NOMO-1 treated with DMSO at 0.1 percent for 48 hours (cell line): ENCODE measurements at regions not wholly inside any gene's neighbourhood (a gene's known extent, or its start where the extent isn't known, plus 50 kb on each side); places are given as distances from the start of the nearest gene placed in this dataset.

Experiments used
- DNase-seq: peaks from one replicate; lab custom pipeline; 2025; ENCODE audit not compliant: unreplicated experiment; lab: John Stamatoyannopoulos, UW

- no peak for DNase-seq
These were observed 99.8 kb upstream of the ROPN1 start for GRCh38 chr3:124091716-124092115.

GRCh38 chr3:124092811-124093210 lies 100.9 kb upstream of the ROPN1 start:
- no peak for DNase-seq

GRCh38 chr3:124094496-124094895 lies 102.6 kb upstream of the ROPN1 start:
- DNase-seq = no peak

DNA sequence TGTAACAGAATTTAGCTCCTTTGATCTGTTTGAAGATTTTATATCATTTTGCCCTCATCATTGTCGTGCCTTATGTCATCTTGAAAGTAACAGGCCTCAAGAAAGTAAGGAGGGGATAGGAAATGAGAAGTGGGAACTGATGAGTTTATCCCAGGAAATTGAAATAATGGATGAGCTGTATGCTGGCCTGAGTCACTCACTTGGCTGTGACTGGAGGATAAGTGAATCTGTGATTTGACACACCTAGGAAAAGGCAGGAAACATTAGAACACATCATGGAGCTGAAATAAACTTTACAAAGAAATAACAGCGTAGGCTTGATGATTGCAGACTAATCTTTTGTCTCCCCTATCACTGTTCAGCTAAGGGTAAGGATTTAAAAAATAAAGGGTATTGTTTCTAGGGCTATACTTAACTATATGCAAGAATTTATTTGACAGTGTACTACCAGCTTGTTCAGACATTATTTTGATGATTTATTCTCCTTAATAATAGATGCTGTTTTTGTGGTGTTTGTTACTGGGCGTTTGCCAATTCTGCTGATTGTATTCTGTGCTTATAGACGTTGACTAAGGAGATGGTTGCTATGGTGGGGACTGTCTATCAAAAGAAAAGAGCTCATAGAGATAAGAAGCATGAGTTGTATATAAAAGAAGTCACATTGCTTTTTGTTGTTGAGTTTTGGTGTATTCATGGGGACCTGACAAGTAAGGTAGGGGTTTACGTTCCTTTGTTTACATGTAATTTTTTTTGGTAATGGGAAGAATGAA lies 105.6 kb upstream of the ROPN1 start:
- DNase-seq = no peak

- no peak for DNase-seq
These were observed 109.7 kb upstream of the ROPN1 start for GRCh38 chr3:124101643-124102042.

DNA sequence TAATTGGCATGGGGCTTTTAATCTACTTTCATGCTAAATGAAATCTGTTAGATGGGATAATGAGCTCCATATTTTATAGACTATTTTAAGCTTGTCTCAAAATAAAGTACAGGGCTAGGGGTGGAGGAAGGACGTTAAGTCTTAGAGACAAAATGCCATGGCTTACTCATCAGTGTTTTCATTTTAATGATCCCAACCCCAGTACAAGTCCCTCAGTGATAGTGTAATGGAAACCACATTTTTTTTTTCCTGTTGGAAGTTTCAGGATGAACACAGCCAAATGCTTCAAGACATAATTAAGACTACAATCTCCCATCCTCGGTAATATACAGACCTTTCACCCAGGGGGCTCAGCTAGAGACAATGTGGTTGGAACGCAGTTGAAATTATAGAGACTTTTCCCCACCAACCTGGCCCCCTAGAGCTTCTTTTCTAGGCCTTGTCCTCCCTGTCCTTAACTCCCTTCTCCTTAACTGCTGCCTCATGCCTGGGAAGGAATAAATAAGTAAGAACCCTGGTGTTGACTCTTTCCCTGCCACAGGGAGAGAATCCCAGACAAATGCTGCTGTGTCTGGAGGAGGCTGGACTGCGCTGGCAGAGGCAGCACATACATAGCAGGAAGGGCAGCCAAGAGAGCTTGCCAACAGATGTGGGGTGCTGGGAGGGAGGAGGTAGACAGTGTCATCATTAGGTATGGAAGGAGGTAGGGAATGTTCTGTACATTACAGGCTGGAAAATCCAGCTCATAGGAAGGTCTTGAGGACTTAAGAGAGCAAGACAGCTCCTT lies 115.4 kb upstream of the ROPN1 start:
- no peak for DNase-seq

- DNase-seq = no peak
These were observed 116.5 kb upstream of the ROPN1 start for GRCh38 chr3:124108446-124108845.

- DNase-seq = no peak
These were observed 121.6 kb upstream of the ROPN1 start for GRCh38 chr3:124113485-124113884.

GRCh38 chr3:124115279-124115678 lies 123.4 kb upstream of the ROPN1 start:
- peak; percentile 56 for DNase-seq

DNA sequence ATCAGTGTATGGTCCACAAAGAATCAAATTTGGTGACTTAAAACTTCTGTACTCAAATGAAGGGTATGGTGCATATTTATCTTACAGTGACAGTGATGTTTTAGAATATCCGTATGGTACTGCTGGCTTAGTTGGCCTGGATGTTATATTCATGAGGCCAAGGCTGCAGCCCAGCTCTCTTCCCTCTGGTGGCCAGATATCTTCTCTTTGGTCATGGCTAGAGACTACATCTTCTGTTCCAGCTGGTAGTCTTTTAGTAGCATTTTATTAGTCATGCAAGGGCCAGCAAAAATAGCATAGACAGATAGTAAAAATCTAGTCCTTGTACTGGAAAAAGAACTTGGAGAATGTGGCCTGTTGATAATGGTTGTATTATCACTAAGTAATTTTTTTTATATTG lies 124.0 kb upstream of the ROPN1 start:
- no peak for DNase-seq

- no peak for DNase-seq
These were observed 125.0 kb upstream of the ROPN1 start for GRCh38 chr3:124116906-124117305.

DNA sequence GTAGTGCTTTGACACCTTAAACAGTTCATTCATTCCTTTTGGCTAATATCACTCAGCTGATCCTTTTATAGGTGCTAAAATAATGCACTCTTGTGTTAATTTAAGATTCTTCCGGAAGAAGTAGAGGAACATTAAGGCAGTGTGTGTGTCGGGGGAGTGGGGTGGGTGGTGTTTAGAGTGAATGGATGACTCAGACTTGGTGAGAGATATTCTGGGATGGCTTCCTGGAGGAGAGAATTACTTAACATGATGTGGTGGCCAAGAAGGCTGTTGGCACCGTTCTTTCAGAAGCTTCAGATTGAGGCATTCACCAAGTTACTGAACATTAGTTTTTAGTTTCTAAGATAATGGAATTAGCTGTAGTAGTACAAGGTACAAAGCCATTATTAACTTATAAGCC lies 125.6 kb upstream of the ROPN1 start:
- DNase-seq = no peak

DNA sequence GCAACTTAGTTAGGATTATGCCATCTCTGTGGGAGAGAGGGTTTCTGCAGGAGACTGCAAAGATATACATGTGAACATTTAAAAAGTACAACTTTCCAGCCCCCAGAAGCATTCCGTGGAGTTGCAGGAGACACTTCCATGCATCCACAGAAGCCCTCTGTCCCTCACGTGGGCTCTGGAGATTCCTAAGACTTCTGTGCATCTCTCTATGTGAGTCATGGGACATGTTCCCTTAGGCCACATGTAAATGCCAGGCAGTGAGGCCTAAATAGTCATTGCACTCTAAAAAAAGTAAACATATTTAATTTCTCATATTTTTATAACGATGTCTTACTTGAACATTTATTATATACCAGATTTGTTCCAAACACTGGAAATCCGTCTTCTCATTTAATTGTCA lies 126.5 kb upstream of the ROPN1 start:
- DNase-seq = no peak

DNA sequence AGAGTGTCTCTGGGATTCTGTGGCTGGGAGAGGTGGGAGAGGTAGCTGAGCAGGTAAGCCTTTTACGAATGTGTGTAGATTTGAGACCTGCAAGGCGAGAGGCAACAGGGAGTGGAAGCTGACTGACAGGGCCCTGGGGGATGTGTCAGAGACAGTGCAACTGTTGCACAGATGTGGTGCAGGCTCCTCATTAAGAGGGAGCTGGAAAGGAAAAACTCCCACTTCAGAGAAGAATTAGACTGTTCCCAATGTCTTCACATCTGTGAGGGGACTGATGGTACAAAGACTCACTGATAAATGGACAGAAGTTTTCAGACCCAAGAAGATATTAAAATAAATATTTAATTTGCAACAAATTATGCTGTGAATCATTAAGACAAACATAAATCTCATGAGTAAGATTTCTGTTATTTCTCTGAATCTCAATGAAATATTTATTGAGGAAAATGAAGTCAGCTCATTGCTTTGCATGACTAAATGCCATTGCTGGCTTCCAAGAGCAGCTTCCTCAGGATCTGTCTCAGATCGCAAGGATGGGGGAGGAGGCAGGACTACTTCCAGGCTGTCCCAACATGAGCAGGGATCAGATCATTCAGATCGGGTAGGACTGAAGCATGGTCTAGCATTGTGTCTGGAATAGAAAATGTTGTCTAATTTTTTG lies 127.3 kb upstream of the ROPN1 start:
- DNase-seq = no peak

DNA sequence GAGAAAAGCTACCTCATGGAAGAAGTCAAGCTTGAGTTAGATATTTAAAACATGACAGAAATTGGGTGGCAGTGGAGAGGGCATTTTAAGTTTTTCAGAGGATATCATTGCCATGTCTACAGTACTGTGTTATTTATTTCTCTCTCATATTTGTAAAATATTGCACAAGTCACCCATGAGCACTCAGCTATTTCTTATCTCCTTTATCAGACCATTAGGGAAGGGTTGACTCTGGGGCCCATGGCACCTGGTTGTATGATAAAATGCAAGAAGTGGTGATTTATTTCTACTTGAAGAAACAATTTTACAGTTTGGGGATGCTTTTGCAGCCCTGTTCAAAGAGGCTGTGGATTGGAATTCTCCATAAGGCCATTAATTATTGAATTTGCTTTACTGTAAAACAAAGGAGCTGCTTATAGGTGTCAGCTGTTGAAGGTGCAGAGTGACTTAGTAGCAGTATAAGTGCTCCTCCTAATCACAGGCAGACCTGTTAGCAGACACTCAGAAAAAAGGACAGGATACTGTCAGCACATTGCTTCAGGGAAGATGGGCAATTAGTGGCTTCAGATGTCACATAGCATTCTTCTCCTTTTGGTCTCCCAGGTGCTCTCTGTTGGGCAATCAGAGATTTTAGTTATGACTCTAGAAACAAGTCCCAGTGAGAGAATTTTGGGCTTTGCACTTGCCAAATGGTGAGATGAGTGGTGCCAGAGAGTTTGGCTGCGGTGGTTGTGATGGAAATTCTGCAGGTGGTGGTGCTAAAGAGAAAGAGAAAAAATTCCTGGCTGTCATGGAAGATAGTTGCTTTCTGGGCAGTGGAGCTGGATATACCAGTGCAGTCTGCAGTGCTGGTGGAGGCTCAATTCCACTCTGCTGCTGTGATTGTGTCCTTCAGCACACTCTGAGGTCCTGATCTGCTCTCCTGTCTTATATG lies 129.7 kb upstream of the ROPN1 start:
- DNase-seq = no peak

DNA sequence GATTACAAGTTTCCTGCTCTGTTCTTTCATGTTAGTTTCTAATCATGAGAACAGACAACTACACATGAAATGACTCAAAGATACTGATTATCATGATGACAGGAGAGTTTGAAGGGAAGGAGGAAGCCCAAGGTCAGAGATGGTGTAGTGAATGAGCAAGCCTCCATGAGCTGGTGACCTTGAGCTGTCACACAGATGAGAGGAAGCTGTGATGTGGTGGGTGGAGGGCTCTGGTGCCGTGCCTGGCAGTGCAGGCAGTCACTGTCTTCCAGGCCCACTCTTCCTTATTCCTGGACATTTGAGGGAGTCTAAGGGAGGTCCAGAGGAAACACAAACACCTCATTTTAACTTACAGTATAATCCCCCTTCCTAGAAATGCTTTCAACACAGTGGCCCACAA lies 133.4 kb upstream of the ROPN1 start:
- no peak for DNase-seq

DNA sequence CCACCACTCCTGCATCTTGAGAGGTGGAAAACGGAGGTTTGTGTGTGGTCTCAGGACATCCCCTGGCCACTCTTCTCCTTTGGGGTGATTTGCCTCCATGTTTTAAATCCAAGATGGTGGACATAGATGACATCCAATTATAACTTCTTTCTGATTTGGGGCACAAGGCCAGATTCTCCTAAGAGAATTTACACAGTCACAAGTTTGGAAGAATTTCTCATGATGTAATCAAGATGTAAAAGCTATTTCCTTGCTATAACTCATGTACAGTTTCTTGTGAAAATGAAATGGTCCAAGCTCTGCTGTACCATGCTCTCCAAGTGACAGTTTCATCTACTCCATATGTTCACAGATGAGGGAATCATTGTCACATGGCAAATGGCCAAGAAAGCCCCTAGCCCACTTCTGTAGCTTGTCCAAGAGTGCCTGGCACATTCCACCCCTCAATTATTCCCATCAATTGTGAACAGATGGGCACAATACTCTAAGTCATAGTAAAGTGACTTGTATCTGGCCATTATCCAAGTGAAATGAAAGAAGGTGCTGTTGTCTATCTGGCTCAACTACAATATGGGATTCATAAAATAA lies 134.6 kb upstream of the ROPN1 start:
- DNase-seq = no peak

- no peak for DNase-seq
These were observed 139.2 kb upstream of the ROPN1 start for GRCh38 chr3:124131158-124131557.

DNA sequence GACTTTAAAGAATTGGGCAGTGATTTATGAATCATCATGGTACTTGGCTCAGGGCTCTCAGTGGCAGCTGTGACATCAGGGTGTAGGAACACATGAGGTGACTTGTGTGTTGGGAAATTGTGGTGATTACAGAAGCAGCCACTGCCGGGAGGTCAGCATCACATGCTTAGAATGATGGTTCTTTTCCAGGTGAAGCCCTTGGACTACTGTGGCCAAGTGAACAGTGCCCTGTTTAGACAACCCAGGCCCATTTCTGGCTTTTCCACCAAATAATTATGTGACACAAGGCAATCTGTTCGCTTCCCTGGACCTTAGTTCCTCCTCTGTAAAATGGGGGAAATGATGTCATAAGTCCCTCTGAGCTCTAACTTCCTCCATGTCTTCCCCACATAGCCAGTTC lies 139.7 kb upstream of the ROPN1 start:
- peak; percentile 32 for DNase-seq

DNA sequence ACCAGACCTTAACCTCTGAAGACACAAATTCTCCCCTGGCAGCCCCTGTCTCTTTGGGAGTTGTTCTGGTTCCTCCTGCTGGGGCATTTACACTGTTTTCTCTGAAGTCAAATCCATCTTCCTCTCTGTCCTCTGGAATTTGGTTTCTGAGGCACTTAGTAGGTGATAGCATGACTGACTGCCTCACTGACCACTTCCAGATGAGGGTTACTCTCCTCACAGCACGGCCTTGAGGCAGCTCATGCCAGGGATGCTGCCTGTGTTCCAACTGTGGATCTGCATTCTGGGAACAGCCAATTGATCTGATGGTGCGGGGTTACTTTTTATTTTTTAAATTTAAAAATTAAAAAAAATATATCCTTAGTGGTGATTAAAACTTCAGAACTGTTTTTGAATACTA lies 140.9 kb upstream of the ROPN1 start:
- no peak for DNase-seq
